Smooth muscle cell (in vitro differentiated cells): ENCODE measurements at regions not wholly inside any gene's neighbourhood (a gene's known extent, or its start where the extent isn't known, plus 50 kb on each side); places are given as distances from the start of the nearest gene placed in this dataset.

Experiments used
- DNase-seq: peaks from one replicate; lab custom pipeline; 2025; ENCODE audit not compliant: unreplicated experiment; lab: John Stamatoyannopoulos, UW
- H2AFZ ChIP-seq: fragments of 200-600 bp; sonication (generic); 2 replicates; pipeline ENCODE4 v1.6.0; 2016; ENCODE audit warnings: antibody characterized with exemption, low read depth, mild to moderate bottlenecking
- H3F3A ChIP-seq: fragments of 200-600 bp; sonication (generic); 2 replicates; pipeline ENCODE4 v1.6.0; 2017; ENCODE audit warnings: antibody characterized with exemption, low read depth
- H3K27ac ChIP-seq: fragments of 200-600 bp; sonication (generic); 2 replicates; pipeline ENCODE4 v1.5.1; 2016; ENCODE audit warnings: low read depth, mild to moderate bottlenecking
- H3K27me3 ChIP-seq: fragments of 200-600 bp; sonication (generic); 2 replicates; pipeline ENCODE4 v1.6.1; 2016; ENCODE audit warnings: low read depth, mild to moderate bottlenecking
- H3K36me3 ChIP-seq: fragments of 200-600 bp; sonication (generic); 2 replicates; pipeline ENCODE4 v1.5.1; 2016; ENCODE audit warnings: low read depth
- H3K4me1 ChIP-seq: fragments of 200-600 bp; sonication (generic); 2 replicates; pipeline ENCODE4 v1.5.1; 2016; ENCODE audit warnings: low read depth
- H3K4me2 ChIP-seq: fragments of 200-600 bp; sonication (generic); 2 replicates; pipeline ENCODE4 v1.6.0; 2016; ENCODE audit warnings: mild to moderate bottlenecking
- H3K4me3 ChIP-seq: fragments of 200-600 bp; sonication (generic); 2 replicates; pipeline ENCODE4 v1.5.1; 2016; ENCODE audit warnings: mild to moderate bottlenecking
- H3K79me2 ChIP-seq: fragments of 200-600 bp; sonication (generic); 2 replicates; pipeline ENCODE4 v1.6.0; 2016; ENCODE audit warnings: low read depth, mild to moderate bottlenecking
- H3K9ac ChIP-seq: fragments of 200-600 bp; sonication (generic); 2 replicates; pipeline ENCODE4 v1.6.0; 2016; ENCODE audit warnings: low read depth
- H3K9me3 ChIP-seq: fragments of 200-600 bp; sonication (generic); replicated peaks from 2 replicates; pipeline ENCODE4 v1.5.1; 2016; ENCODE audit warnings: low read depth
- H4K20me1 ChIP-seq: fragments of 200-600 bp; sonication (generic); 2 replicates; pipeline ENCODE4 v1.6.0; 2016; ENCODE audit warnings: low read depth
- WGBS: methylation state at CpG from one replicate; pipeline ENCODE4 v1.1.7; 2016; ENCODE audit warnings: low lambda C conversion rate; 5-methylcytosine and 5-hydroxymethylcytosine counted together
- TF ChIP-seq, protein P1 (sequence below): fragments of 200-600 bp; sonication (generic); IDR thresholded peaks from 2 replicates; pipeline ENCODE4 v1.5.1; 2017; ENCODE audit warnings: borderline replicate concordance, mild to moderate bottlenecking, antibody characterized with exemption; ENCODE audit not compliant: insufficient read depth, poor library complexity, severe bottlenecking

DNA sequence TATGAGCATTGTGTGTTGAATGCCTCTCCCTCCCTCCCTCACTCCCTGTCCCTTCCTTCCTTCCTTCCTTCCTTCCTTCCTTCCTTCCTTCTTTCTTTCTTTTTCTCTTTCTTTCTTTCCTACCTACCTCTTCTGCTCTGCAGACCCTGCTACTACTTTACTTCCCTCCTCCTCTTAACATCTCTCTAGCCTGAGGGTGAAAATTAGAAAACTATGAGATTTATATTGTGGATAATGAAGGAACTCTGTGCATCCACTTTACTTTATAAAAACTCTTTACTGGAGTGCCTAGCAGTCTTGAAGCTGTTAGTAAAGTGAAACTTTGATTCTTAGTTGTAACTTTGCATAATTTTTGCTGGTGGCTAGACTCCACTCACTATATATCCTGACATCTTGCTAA is 572.2 kb downstream of the RWDD3 start:
- Histone ChIP-seq H3F3A (no peaks in the 10 kb centered on the region), H3K4me2 (no peak overlapping the region), H3K27ac (no peak overlapping the region), H3K36me3 (no peaks in the 10 kb centered on the region), H3K9me3 (no peaks in the 10 kb centered on the region), H3K4me1 (no peaks in the 10 kb centered on the region), H3K9ac (no peak overlapping the region), H3K4me3 (no peak overlapping the region), H2AFZ (no peak overlapping the region), H4K20me1 (no peaks in the 10 kb centered on the region), H3K27me3 (no peaks in the 10 kb centered on the region), H3K79me2 (no peaks in the 10 kb centered on the region)
- no peak for DNase-seq
- TF ChIP-seq, protein P1, sequence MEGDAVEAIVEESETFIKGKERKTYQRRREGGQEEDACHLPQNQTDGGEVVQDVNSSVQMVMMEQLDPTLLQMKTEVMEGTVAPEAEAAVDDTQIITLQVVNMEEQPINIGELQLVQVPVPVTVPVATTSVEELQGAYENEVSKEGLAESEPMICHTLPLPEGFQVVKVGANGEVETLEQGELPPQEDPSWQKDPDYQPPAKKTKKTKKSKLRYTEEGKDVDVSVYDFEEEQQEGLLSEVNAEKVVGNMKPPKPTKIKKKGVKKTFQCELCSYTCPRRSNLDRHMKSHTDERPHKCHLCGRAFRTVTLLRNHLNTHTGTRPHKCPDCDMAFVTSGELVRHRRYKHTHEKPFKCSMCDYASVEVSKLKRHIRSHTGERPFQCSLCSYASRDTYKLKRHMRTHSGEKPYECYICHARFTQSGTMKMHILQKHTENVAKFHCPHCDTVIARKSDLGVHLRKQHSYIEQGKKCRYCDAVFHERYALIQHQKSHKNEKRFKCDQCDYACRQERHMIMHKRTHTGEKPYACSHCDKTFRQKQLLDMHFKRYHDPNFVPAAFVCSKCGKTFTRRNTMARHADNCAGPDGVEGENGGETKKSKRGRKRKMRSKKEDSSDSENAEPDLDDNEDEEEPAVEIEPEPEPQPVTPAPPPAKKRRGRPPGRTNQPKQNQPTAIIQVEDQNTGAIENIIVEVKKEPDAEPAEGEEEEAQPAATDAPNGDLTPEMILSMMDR = no peak

DNA sequence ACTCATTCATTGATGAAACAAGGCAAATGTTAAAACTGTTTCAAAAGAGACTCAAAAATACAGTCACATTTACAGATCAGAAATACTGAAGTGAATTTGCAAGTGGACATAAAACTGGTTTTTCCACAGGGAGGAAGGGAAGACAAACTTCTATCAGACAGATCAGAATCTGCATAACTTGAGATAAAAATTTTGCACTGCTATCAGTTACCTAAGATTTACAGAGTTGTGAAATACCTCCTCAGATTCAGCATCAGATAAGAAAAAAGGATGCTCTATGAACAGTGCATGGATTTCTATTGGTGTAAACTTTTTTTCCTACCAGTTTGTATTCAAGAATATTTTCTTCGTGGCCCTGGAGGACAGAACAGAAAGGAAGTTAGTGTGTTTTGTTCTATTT is 575.4 kb downstream of the RWDD3 start:
- no peaks in the 10 kb centered on the region for H3F3A ChIP-seq
- no peaks in the 10 kb centered on the region for H3K27me3 ChIP-seq
- no peak overlapping the region for H3K27ac ChIP-seq
- 69% methylated on average over 1 of the region's 1 CpG for WGBS
- no peak overlapping the region for H3K9ac ChIP-seq
- H3K9me3 ChIP-seq = no peaks in the 10 kb centered on the region
- H3K4me3 ChIP-seq = no peak overlapping the region
- H3K79me2 ChIP-seq = no peaks in the 10 kb centered on the region
- no peak for DNase-seq
- H3K4me1 ChIP-seq = no peaks in the 10 kb centered on the region
- H3K4me2 ChIP-seq = no peak overlapping the region
- no peak overlapping the region for H2AFZ ChIP-seq
- H3K36me3 ChIP-seq = no peaks in the 10 kb centered on the region
- TF ChIP-seq, protein P1 = no peak
- no peaks in the 10 kb centered on the region for H4K20me1 ChIP-seq

DNA sequence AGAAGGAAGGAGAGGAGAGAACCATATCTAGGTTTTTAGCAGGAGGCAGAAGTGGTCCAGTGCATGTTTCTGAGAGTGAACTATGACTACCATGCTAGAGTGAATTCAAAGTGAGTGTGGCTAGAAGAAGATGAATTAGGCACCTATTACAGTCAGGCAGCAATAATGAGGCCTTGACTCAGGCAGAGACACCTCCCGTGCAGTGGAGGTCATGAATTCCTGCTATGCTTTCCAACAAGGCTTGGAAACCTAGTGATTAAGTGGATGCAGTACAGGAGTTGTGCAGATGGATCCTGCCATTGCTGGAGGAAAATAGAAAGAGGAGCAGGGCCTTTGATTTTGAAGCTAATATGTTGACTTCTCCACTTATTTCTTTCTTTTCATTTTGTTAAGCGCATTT is 581.5 kb downstream of the RWDD3 start:
- 68% methylated on average over 2 of the region's 2 CpGs for WGBS
- no peak overlapping the region for H3K27ac ChIP-seq
- no peaks in the 10 kb centered on the region for H3K4me1 ChIP-seq
- TF ChIP-seq, protein P1 = no peak
- no peaks in the 10 kb centered on the region for H3K36me3 ChIP-seq
- no peak overlapping the region for H3K9ac ChIP-seq
- no peaks in the 10 kb centered on the region for H3K79me2 ChIP-seq
- no peaks in the 10 kb centered on the region for H3K27me3 ChIP-seq
- H3K9me3 ChIP-seq = no peaks in the 10 kb centered on the region
- no peak for DNase-seq
- H4K20me1 ChIP-seq = no peaks in the 10 kb centered on the region
- no peak overlapping the region for H2AFZ ChIP-seq
- no peaks in the 10 kb centered on the region for H3F3A ChIP-seq
- H3K4me3 ChIP-seq = no peak overlapping the region
- H3K4me2 ChIP-seq = no peak overlapping the region

DNA sequence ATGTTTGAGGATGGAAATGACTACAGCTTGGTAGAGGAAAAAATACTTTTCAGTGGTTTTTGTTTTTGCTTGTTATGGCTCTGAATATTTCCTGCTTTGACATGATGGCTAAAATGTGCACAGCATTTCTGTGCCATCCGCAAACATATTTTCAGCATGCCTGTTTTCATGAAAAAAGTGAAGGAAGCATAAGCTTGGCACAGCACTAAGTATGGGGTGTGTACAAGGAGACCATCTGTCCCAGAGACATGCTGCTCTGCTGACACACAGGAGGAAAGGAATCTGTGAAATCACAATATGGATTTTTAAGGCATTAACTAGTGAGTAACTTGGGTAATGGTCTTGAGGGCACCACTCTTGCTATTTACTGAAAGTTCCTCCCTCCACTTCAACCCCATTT is 595.5 kb downstream of the RWDD3 start:
- H3K4me2 ChIP-seq = no peak overlapping the region
- WGBS = 100% methylated on average over 1 of the region's 1 CpG

More for the DNA sequence above, 595.5 kb downstream of the RWDD3 start:
- Histone ChIP-seq H3K36me3 (no peaks in the 10 kb centered on the region), H3K79me2 (no peaks in the 10 kb centered on the region), H3K4me1 (no peaks in the 10 kb centered on the region), H3K9me3 (no peaks in the 10 kb centered on the region), H2AFZ (no peak overlapping the region), H3K9ac (no peak overlapping the region), H3K4me3 (no peak overlapping the region), H3F3A (no peaks in the 10 kb centered on the region), H4K20me1 (no peaks in the 10 kb centered on the region), H3K27ac (no peak overlapping the region), H3K27me3 (no peaks in the 10 kb centered on the region)
- DNase-seq = no peak
- TF ChIP-seq, protein P1 = no peak
